Activated CD4-positive, alpha-beta T cell treated with anti-CD3 and anti-CD28 coated beads, Interleukin-2, amount 50 U/mL, for 24 hours (primary cell): ENCODE measurements at regions not wholly inside any gene's neighbourhood (a gene's known extent, or its start where the extent isn't known, plus 50 kb on each side); places are given as distances from the start of the nearest gene placed in this dataset.

Experiments used
- DNase-seq, 2 donors: peaks; one replicate each; pipeline ENCODE4 v3.0.0-alpha.2; 2020; ENCODE audit warnings: low read depth in 1 of 2, low spot score in 1 of 2

DNA sequence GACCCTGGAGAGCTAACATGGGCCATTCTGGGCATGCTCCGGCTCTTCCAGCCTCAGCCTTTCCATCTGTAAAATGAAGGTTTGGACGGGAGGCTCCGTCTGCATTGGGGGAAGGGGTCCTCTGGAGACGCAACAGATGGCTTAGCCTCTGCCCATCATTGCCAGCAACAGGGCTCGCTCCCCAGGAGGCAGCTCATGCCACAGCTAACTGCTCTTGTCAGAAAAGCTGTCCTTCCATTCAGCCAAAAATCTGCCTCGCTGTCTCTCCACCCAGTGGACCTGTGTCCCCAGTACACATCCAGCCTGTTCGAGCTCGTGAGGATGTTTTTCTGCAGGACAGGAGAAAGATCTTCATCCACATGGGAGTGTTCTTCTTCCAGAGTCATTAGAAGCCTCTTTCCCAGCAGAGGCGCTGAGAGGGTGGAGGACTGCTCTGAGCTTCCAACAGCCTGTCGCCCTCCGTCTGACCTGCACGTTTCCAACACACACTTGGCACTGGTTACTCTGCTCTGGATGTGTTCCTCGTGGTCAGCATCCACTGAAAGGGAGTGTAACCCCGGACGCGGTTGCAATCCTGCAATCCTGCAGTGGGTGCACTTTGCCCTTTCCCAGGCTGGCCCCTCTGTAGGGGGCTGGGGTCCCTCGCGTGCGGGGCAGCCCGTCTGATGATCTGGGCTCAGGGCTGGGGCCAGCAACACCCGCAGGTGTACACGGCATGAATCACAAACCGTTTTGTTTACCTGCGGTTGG, 1340.9 kb downstream of the TBC1D22A start:
- DNase-seq = no peak

DNA sequence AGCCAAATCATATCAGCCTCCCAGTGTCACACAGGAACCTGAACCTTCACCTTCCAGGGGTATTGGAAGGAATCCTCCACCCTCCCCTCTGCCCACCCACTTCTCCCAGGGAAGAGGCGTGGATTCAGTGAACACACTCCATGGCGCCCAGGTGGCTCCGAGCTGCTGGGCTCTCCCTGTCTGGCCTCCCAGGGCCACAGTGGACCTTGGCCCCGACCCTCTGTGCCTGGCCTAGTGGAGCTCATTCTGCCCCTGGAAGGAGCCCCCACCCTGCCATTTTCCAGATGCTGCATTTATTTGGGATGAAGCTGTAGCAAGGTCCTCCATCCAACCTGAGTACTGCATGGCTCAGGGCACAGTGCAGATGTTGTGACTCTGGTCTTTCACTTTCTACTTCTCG, 1340.1 kb downstream of the TBC1D22A start:
- no peak for DNase-seq

DNA sequence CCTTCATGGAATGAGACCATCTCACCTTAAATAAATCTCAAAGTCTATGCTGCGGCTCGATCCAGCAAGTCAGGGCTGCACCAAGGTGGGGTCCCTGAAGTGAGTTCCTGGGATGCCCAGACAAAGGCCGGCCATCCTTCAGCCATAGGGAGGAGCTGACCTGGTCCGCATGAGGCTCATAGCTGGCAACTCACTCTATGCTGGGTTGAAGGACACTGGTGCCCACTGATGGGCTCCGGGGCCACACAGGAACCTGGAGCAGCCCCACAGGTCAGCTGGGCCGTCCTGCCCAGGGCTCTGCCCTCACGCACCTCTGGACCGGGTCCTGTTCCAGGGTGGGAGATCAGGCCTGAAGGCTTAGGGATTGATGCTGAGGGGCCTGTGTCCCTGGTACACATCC, 1339.3 kb downstream of the TBC1D22A start:
- DNase-seq = no peak

DNA sequence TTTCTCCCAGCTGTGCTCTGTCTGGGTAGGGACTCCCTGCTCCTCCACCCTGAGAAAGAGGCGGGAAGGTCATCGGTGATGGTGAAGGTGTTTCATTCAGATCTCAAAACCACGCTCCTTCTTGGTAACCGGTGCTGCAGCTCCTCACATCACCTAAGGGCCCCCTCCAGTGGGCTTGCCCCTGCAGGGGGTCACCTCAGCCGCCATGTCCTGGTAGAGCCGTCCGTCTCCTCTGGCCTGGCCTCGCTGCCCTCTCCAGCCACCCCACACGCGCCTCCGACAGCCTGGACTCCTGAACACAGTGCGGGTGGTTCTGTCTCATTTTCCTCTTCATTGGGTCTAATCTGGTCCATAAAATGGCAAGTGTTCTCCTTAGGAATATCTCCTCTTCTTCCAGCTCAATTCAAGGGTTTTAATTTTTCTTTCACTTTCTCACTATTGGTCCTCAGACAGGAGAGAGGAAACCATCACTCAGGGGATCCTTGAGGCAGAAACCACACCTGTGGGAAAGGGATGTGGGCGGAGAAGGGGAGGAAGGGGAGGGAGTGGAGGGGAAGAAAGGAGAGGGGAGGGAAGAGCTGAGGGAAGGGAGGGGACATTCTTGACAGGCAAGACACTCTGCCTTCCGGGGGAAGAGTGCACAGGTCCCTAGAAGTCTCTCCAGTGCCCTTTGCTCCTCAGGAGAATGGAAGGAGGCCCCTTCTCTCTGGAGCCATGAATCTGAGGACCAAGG, 1338.4 kb downstream of the TBC1D22A start:
- DNase-seq = no peak

DNA sequence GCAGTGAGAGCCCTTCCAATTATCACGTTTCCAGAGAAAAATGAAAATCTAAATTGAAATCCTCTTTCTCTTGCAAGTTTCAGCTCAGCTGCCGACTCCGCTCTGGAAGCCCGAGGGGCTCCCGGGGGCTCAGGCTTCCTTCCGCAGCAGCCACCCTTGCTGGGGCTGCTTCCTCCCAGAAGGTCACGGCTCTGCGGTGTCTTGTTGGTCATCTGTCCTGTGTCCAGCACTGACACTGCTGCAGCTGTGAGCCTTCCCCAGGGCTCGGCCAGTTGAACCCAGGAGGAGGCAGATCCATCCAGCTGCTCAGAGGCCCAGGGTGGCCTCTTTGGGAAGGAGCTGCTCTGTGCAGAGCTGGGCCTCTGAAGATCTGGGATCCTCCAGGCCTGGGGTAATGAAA, 1337.2 kb downstream of the TBC1D22A start:
- no peak for DNase-seq

DNA sequence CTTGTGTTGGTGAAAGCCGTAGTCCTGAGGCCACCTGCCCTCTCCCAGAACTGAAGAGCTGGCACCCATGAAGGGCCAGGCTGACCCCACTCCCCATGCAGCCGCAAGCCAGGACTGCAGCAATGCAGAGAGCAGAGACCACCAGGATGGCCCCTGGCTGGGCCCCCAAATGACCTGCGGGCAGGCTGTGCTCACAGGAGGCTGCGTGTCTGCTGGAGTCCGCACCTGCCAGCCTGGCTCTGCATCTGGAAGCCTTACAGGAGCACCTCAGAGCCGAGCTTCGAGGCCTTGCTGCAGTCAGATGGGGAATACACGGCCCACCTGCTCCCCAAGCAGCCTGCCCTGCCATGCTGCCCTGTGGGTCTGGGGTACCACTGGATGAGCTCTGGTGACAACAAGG, 1336.8 kb downstream of the TBC1D22A start:
- DNase-seq = no peak

DNA sequence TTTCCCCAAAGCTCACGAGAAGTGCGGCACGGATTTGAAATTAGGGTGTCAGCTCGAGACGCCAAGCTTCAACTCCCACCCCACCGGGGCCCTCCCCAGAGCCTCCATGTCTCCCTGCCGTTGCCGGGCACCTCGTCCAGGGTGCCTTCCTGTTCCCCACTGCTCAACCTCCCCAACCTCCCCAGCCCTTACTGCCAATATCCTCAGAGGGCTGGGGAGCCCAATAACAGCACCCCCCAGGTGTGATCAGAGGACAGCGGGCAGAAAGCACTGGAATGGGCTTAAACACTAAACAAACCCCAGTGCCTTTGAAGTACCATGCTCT, 1336.4 kb downstream of the TBC1D22A start:
- no peak for DNase-seq

DNA sequence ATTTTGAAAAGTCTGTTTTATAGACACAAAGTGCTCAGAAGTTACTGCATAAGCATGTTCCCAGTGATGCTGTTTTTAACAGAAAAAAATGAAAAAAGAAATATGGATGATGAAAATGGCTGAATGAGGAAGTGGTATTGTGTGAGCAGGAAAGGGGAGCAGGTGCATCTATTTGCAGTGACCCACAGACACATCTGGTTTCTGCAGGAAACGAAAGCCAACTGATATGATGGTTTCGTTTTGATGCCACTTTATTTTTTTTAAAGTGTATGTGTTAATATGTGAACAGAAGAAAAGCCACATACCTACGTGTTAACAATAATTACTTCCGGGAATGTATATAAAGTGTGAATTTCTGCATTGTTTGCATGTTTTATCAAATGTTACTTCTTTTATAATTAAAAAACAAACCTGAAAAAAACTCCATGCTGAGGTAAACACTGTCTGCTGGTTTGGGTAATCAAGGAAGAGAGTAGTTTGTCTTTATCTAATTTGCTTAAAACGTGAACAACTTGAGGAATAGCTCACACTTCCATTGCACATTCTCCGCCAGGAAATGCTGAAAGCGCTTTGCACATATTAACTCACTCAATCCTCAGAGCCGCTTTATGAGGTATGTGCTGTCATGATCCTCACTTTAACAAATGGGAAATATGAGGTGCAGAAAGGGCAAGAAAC, 1335.9 kb downstream of the TBC1D22A start:
- no peak for DNase-seq

DNA sequence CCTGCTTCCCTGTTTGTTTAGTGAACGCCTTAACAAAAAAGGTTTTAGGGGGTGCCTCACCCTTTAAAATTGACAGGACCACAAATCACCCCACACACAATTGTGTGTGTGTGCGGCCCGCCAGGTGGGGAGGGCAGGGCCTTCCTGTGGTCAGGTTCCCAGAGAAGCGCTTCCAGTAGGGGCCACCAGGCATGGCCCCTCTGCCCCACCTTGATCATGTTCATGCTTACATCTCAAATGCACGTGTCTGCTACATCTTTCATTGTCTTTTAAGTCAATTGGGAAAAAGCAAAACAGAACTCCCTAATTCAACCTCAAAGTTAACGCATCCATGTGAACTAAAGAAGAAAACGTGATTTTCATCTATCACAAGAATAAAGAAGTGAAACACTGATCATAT, 1335.3 kb downstream of the TBC1D22A start:
- no peak for DNase-seq

DNA sequence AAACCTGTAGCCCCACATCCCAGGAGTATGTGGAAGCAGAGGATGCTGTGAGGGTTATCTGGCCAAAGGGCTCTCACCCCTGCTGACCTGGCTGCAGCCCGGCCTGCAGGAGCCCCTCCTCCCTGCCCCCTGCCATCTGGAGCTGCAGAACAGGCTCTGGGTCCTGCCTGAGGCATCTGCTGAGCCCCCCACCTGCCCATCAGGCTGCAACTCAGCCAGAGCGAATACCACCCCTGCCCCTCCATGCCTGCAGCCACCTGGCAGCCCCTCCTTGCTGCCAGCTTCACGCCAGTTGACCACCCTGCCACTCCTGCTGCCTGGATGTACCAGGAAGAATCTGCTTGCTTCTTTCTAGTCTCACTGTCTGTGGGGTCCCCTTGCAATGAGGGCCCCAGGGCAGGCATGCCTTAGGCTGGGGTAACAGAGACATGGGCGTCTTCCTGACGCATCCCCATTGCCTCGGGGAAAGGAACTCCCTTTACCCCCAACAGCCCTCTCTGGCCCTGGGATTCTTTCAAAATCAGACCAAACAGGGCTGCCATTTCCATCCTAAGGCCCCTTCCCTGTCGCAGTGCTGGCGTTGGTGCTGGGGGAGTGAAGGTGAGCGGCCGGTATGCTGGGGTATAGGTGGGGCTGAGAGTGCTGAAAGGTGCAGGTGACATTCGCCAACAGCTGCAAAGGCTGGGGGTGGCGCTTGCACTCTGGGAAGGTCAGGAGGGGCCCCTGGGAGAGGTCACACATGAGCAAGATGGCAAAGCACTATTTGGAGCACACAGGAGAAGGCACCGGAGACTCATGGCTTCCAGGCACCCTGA, 1334.6 kb downstream of the TBC1D22A start:
- no peak for DNase-seq

DNA sequence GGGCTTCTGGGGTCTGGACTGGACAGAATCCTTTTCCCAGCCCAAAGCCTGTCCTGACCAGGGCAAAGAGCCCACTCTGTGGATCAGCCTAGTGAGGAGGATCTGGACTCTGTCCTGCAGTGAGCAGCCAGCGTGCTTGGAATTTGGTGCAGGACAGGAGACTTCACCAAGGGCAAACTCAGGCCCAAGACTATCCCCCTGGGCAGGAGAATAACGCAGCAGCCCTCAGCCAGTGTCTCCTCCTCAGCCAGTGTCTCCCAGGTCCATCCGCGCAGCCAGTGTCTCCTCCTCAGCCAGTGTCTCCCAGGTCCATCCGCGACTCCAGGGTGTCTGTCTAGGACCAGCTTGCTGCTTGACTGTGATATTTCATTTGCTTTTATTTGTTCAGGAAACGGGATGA, 1334.0 kb downstream of the TBC1D22A start:
- DNase-seq = no peak

DNA sequence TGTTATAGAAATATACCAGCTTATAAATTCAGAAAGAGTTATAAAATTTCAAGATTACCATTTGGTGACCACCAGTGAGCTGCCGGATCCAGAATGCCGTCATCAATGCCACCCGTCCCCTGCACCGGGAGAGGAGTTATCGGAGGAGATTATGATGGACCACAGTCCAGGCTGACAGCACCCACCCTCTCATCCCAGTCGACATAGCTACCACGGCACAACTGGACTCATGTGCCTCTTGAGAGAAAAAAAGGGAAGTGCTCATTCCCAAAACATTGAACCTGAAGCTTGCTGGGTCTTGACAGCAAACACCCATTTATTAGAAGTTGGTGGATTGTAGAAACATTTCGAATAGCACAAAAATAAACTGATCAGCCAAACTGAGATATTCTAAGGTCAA, 1331.5 kb downstream of the TBC1D22A start:
- no peak for DNase-seq

DNA sequence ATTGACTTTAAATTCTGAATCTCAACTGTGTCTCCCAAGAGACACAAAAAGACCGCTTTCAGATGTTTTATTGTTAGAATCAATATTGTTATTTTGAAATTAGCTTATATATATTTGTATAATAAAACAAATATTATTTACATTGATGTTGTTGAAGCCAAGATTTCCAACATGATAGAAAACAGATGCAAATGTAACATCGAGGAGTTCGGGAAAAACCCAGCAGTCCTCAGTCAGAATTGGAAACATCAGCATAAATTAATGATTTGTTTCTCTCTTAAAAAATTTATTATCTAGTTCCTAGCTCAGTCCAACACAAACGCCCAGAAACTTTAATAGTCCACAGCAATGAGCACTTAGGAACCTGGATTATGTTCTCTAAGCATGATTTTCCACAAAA, 1330.4 kb downstream of the TBC1D22A start:
- no peak for DNase-seq

DNA sequence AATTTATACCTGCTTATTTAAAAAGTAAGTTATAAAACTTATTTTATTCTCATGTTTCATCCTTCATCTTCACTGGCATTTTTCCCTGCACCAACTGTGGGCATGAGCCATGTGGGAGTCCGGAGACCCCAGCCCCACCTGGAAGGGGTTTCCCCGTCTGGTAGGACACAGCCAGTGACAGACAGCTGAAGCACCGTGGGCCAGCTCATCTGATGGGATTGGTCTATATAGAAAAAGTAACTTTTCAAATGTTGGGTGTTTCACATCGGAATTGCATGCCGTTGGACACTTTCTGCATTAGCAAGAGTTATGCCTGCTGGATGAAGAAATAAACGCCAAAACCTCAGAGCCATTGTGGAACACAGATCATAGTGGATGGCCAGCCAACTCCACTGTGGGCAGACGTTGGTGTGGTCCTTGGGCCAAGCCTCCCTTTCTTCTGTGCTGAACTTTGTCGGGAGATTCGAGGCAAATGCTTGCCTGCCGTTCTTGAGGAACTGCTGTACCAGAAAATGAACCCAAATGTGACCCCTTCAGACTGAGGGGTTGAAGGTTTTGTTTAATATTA, 1329.3 kb downstream of the TBC1D22A start:
- no peak for DNase-seq

DNA sequence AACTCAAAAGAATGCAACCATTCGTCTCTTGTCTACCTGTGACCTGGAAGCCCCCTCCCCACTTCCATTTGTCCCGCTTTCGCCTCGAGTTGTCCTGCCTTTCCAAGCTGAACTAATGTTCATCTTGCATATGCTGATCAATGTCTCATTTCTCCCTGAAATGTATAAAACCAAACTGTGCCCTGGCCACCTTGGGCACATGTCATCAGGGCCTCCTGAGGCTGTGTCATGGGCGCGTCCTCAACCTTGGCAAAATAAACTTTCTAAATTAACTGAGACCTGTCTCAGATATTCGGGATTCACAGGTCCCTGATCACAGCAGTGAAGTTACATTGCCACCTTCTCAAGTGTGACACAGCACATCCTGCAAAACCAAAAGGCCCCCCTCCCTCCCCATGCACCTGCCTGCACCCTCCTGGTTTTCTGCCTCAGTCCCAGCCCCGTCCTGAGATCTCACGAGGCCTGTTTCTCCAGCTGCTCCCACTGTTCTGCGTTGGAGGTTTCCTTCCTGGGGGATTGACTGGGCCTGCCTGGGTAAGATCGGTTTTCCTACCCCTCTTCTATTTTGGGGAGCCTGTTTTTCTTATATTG, 1328.7 kb downstream of the TBC1D22A start:
- no peak for DNase-seq

DNA sequence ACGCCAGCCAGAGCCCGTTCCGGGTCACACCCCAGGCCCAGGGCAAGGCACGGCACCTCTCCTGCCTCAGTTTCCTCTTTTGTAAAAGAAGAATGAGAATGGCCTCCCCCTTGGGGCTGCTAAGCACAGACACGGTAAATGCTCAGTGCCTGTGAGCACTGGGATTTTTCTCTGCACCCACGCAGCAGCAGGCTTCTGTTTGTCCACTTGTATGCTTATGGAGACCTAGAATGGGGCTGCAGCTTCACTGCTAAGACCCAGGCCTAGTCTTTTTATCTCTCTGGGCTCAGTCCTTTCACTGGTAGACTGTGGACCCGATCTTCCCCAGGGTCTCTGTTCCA, 1327.9 kb downstream of the TBC1D22A start:
- no peak for DNase-seq

DNA sequence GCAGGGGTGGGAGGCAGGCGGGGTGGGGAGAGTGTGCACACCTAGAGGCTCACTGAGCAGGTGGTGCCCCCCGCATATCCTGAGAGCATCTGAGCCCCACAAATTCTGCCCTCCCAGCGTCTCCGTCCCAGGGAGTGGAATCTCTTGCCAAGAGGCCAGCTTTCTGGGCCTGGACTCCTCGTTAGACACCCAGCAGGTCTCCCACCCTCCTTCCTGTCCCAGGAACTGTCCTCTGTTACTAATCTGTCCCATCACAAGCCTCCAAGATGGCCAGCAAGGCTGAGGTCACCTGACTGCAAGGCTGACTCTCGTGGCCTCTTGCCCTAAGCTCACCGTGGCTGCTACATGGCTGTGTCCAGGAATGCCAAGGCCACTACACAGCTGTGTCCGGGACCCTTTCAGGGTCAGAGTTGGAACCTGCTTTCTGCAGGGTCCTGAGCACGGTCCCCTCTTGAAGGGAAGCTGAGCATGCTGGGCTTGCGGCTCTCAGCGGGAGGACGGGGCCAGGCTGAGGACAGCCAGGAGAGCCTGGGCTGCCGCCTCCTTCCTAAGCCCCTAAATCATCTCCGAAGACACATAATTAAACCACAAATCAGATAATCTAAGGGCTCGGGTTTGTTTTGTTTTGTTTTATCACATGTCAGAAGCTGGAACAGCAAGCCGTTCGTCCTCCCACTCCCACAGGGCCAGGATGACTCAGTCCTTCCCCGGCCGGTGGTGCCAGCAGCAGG, 1327.3 kb downstream of the TBC1D22A start:
- DNase-seq = no peak

DNA sequence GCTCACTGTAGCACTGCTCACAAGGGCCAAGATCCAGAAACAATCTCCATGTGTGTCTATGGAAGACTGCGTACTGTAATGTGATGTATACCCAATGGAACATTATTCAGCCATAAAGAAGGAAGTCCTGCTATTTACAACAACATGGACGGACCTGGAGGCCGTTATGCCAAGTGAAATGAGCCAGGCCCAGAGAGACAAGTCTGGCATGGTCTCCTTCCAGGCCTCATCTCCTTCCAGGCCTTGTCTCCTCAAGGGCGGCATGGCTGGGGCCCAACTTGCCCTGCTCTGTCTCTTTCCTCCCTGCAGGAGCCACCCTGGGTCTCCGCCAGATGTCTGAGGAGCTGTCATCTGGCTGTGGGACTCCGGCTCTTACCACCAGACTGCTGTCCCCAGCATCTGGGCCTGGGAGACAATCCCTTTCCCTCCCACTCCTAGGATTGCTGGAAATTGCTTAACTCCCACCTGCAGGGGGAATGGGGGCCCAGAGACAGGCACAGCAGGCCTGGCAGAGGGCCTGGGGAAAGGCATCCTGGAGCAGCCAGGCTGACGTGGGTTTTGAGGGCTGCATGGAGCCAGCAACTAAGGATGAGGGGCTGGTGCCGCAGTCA, 1326.6 kb downstream of the TBC1D22A start:
- no peak for DNase-seq

DNA sequence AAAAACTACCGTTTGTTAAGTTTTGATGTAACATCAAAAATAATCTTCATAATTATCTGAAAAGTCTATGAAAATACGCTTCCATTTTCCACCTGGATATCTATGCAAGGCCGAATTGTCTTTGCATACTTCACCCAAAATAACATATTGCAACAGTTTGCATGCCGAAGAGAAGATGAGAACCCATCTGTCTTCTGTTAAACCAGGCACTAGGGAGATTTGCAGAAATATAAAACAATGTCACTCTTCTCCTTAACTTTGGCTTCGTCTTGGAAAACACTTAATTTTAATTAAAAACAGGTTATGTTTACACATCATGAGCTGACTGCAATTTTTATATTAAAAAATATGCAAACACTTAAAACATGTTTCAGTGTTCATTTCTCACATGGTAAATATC, 1325.8 kb downstream of the TBC1D22A start:
- no peak for DNase-seq
